GM12875 (cell line): ENCODE measurements at regions not wholly inside any gene's neighbourhood (a gene's known extent, or its start where the extent isn't known, plus 50 kb on each side); places are given as distances from the start of the nearest gene placed in this dataset.

ENCODE experiments used
- H3K4me3 ChIP-seq: one replicate; pipeline ENCODE4 v1.5.1; 2011; ENCODE audit warnings: low read depth, low read length, control low read depth
- TF ChIP-seq, protein P1 (sequence below): IDR thresholded peaks from 2 replicates; pipeline ENCODE4 v1.5.1; 2011; ENCODE audit warnings: low read depth, mild to moderate bottlenecking, control low read depth, inconsistent platforms, low read length, moderate library complexity, borderline replicate concordance; ENCODE audit not compliant: insufficient read depth

- H3K4me3 ChIP-seq, result no peak overlapping the region
- TF ChIP-seq, protein P1, sequence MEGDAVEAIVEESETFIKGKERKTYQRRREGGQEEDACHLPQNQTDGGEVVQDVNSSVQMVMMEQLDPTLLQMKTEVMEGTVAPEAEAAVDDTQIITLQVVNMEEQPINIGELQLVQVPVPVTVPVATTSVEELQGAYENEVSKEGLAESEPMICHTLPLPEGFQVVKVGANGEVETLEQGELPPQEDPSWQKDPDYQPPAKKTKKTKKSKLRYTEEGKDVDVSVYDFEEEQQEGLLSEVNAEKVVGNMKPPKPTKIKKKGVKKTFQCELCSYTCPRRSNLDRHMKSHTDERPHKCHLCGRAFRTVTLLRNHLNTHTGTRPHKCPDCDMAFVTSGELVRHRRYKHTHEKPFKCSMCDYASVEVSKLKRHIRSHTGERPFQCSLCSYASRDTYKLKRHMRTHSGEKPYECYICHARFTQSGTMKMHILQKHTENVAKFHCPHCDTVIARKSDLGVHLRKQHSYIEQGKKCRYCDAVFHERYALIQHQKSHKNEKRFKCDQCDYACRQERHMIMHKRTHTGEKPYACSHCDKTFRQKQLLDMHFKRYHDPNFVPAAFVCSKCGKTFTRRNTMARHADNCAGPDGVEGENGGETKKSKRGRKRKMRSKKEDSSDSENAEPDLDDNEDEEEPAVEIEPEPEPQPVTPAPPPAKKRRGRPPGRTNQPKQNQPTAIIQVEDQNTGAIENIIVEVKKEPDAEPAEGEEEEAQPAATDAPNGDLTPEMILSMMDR, result no peak
These were observed 196.2 kb downstream of the PCSK1 start for GRCh38 chr5:96236831-96237230.

DNA sequence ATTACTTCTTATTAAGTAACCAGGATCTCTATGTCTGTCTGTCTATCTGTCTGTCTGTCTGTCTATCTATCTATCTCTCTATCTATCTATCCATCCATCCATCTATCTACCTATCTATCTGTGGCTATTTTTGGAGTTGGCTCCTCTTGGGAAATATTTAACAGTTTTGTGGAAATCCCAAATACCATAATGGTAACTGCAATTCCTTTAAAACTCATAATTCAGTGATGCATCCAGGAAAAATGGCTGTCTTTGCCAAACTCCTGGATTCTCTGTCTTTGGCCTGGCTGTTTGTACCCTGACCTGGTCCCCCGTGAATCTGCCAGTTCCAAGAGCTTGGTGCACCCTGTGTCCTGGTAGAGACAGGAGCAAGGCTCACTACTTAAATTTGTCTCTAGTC, 197.0 kb downstream of the PCSK1 start:
- no peak overlapping the region for H3K4me3 ChIP-seq
- TF ChIP-seq, protein P1, result no peak

- TF ChIP-seq, protein P1, result no peak
- no peak overlapping the region for H3K4me3 ChIP-seq
These were observed 197.8 kb downstream of the PCSK1 start for GRCh38 chr5:96235008-96235910.

GRCh38 chr5:96232602-96233001, 200.4 kb downstream of the PCSK1 start:
- TF ChIP-seq, protein P1, result no peak

GRCh38 chr5:96229188-96229587, 203.9 kb downstream of the PCSK1 start:
- TF ChIP-seq, protein P1, result no peak

More at GRCh38 chr5:96232602-96233001, 200.4 kb downstream of the PCSK1 start:
- H3K4me3 ChIP-seq, result no peak overlapping the region

GRCh38 chr5:96228408-96228807, 204.6 kb downstream of the PCSK1 start:
- TF ChIP-seq, protein P1, result no peak
- H3K4me3 ChIP-seq, result no peak overlapping the region

More at GRCh38 chr5:96229188-96229587, 203.9 kb downstream of the PCSK1 start:
- H3K4me3 ChIP-seq, result no peak overlapping the region

DNA sequence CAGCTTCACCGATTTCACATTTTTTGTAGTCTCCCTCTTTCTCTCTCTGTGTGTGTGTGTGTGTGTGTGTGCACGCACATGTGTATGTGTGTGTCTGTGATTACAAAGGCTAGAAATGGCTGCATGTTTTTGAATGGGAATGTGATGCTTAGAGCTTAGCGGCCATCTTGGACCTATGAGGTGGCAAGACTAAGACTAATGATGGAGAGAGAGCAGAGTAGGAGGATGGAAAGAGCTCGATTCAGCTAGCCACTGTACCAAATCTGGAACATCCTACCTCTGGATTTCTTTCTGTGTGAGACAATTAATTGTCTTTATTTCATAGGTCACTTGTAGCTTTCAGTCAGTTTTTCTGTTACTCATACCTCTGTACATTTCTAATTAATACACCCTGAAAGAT, 205.1 kb downstream of the PCSK1 start:
- TF ChIP-seq, protein P1, result no peak

More for the DNA sequence above, 205.1 kb downstream of the PCSK1 start:
- H3K4me3 ChIP-seq, result no peak overlapping the region
